ENCODE measurements at regions not wholly inside any gene's neighbourhood (a gene's known extent, or its start where the extent isn't known, plus 50 kb on each side); places are given as distances from the start of the nearest gene placed in this dataset.

GRCh38 chr1:57795886-57796285, 372.0 kb upstream of the DAB1 start:
- no peaks in the 10 kb centered on the region for H3K9me3 ChIP-seq (replicated peaks; ENCODE audit: control insufficient read depth, insufficient read depth, low read length)
- H3K27ac ChIP-seq (ENCODE audit: control insufficient read depth, insufficient read depth) = no peak overlapping the region
- 61% methylated on average over 5 of the region's 5 CpGs for WGBS (ENCODE audit: insufficient coverage, insufficient replicate concordance, low lambda C conversion rate, missing lambda C conversion rate)
- POLR2A ChIA-PET = no interaction called here
- no peaks in the 10 kb centered on the region for H3K36me3 ChIP-seq (ENCODE audit: control insufficient read depth in 2 of 2, insufficient read depth in 2 of 2, low read length in 1 of 2)
- TF ChIP-seq CHD2 (IDR thresholded peaks at IDR 0.05; ENCODE audit: borderline replicate concordance, low read depth, low read length) (no peak), CBX5 (IDR thresholded peaks at IDR 0.05; ENCODE audit: low read depth) (no peak)
- intact Hi-C loops (cut with micrococcal nuclease; ENCODE audit: unreplicated experiment) (no loop called here), in situ Hi-C loops (cut with MboI) (no loop called here)
- ATAC-seq (no peak), DNase-seq (ENCODE audit: low read depth, low spot score) (no peak), FAIRE-seq (no peak)
- H3K79me2 ChIP-seq (ENCODE audit: control insufficient read depth, insufficient read depth, low read length) = no peaks in the 10 kb centered on the region
- H3K4me3 ChIP-seq = no peak overlapping the region
- H3K4me2 ChIP-seq (ENCODE audit: control insufficient read depth, insufficient read depth) = no peak overlapping the region
- H3K4me1 ChIP-seq (ENCODE audit: control insufficient read depth, insufficient read depth, low read length) = no peaks in the 10 kb centered on the region
- CTCF ChIA-PET = no interaction called here
- no peak overlapping the region for H2AFZ ChIP-seq (ENCODE audit: control insufficient read depth, low read depth, low read length)
- H3K27me3 ChIP-seq (replicated peaks in 1 of 2; ENCODE audit: control insufficient read depth in 2 of 2, insufficient read depth in 2 of 2, low read length in 1 of 2) = no peaks in the 10 kb centered on the region
- H3K9ac ChIP-seq (ENCODE audit: control insufficient read depth, insufficient read depth, low read length) = no peak overlapping the region
- BruUV-seq (replicated peaks) = no TSS peak
- SMC1A ChIA-PET (ENCODE audit: uncharacterized antibody, unreplicated experiment) = no interaction called here
- no peaks in the 10 kb centered on the region for H4K20me1 ChIP-seq (ENCODE audit: control insufficient read depth, insufficient read depth)
- RAD21 ChIA-PET (ENCODE audit: unreplicated experiment) = no interaction called here

DNA sequence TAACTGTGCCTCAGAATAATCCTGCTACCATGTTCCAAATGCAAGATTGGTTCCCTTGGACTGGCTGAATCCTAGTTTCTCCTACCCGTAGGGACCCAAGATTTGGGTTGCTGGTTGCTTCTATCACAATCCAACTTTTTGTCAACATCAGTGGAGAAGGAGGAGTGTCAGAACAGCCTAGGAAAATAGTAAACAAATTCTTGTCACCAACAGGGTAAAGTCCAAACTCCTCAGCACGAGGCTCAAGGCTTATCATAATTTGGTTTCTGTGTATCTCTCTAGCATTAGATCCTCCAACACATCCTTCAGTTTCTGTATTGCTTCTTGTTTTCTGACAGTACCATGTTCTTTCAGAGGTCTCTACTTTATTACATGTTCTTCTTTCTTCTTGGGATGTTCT, 370.2 kb upstream of the DAB1 start:
- no peak for FAIRE-seq
- no peak for DNase-seq (ENCODE audit: low read depth, low spot score)
- intact Hi-C loops (cut with micrococcal nuclease; ENCODE audit: unreplicated experiment) (no loop called here), in situ Hi-C loops (cut with MboI) (no loop called here)
- Histone ChIP-seq H3K36me3 (ENCODE audit: control insufficient read depth in 2 of 2, insufficient read depth in 2 of 2, low read length in 1 of 2) (no peaks in the 10 kb centered on the region), H4K20me1 (ENCODE audit: control insufficient read depth, insufficient read depth) (no peaks in the 10 kb centered on the region), H3K9me3 (replicated peaks; ENCODE audit: control insufficient read depth, insufficient read depth, low read length) (no peaks in the 10 kb centered on the region), H3K27ac (ENCODE audit: control insufficient read depth, insufficient read depth) (no peak overlapping the region), H2AFZ (ENCODE audit: control insufficient read depth, low read depth, low read length) (no peak overlapping the region), H3K9ac (ENCODE audit: control insufficient read depth, insufficient read depth, low read length) (no peak overlapping the region), H3K4me1 (ENCODE audit: control insufficient read depth, insufficient read depth, low read length) (no peaks in the 10 kb centered on the region), H3K79me2 (ENCODE audit: control insufficient read depth, insufficient read depth, low read length) (no peaks in the 10 kb centered on the region), H3K4me3 (no peak overlapping the region), H3K4me2 (ENCODE audit: control insufficient read depth, insufficient read depth) (no peak overlapping the region), H3K27me3 (replicated peaks in 1 of 2; ENCODE audit: control insufficient read depth in 2 of 2, insufficient read depth in 2 of 2, low read length in 1 of 2) (no peaks in the 10 kb centered on the region)
- ChIA-PET CTCF (no interaction called here), SMC1A (ENCODE audit: uncharacterized antibody, unreplicated experiment) (no interaction called here), RAD21 (ENCODE audit: unreplicated experiment) (no interaction called here), POLR2A (no interaction called here)
- no TSS peak for BruUV-seq (replicated peaks)
- 7% methylated on average over 2 of the region's 2 CpGs for WGBS (ENCODE audit: insufficient coverage, insufficient replicate concordance, low lambda C conversion rate, missing lambda C conversion rate)
- ATAC-seq = no peak
- no peak for TF ChIP-seq KDM1A (IDR thresholded peaks at IDR 0.05; ENCODE audit: borderline replicate concordance)
- no peak for TF ChIP-seq PAX8 (IDR thresholded peaks at IDR 0.05)
- no peak for TF ChIP-seq NBN (IDR thresholded peaks at IDR 0.05)
- TF ChIP-seq MXI1 (IDR thresholded peaks at IDR 0.05; ENCODE audit: low read depth, low read length) = no peak
- no peak for TF ChIP-seq SMAD5 (IDR thresholded peaks at IDR 0.05; ENCODE audit: low read depth)
- no peak for TF ChIP-seq EGR1 (IDR thresholded peaks at IDR 0.05; ENCODE audit: borderline replicate concordance in 1 of 2, low read depth in 2 of 2, low read length in 2 of 2)
- TF ChIP-seq, protein P1, sequence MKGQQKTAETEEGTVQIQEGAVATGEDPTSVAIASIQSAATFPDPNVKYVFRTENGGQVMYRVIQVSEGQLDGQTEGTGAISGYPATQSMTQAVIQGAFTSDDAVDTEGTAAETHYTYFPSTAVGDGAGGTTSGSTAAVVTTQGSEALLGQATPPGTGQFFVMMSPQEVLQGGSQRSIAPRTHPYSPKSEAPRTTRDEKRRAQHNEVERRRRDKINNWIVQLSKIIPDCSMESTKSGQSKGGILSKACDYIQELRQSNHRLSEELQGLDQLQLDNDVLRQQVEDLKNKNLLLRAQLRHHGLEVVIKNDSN (IDR thresholded peaks at IDR 0.05; ENCODE audit: borderline replicate concordance, extremely low read length, insufficient read depth, low read depth, low read length) = no peak
- no peak for TF ChIP-seq SP1 (IDR thresholded peaks at IDR 0.05; ENCODE audit: low read depth, low read length)
- no peak for TF ChIP-seq KLF5 (IDR thresholded peaks at IDR 0.05; ENCODE audit: partially characterized antibody)
- no peak for TF ChIP-seq ZBTB4 (CRISPR knock-in tag; IDR thresholded peaks at IDR 0.05)
- TF ChIP-seq ZSCAN29 (IDR thresholded peaks at IDR 0.05) = no peak

All from GM12878 (cell line).